NOMO-1 treated with DMSO at 0.1 percent for 48 hours (cell line): ENCODE measurements at regions not wholly inside any gene's neighbourhood (a gene's known extent, or its start where the extent isn't known, plus 50 kb on each side); places are given as distances from the start of the nearest gene placed in this dataset.
"Not testable (repeated sequence)": the region's sequence is repeated elsewhere in the genome, so short reads cannot be mapped to it uniquely, and the experiment has no call there.

Experiments used
- DNase-seq: peaks from one replicate; lab custom pipeline; 2025; ENCODE audit not compliant: unreplicated experiment; lab: John Stamatoyannopoulos, UW

GRCh38 chr2:16182841-16183240 is 242.5 kb downstream of the MYCN start:
- DNase-seq = no peak

DNA sequence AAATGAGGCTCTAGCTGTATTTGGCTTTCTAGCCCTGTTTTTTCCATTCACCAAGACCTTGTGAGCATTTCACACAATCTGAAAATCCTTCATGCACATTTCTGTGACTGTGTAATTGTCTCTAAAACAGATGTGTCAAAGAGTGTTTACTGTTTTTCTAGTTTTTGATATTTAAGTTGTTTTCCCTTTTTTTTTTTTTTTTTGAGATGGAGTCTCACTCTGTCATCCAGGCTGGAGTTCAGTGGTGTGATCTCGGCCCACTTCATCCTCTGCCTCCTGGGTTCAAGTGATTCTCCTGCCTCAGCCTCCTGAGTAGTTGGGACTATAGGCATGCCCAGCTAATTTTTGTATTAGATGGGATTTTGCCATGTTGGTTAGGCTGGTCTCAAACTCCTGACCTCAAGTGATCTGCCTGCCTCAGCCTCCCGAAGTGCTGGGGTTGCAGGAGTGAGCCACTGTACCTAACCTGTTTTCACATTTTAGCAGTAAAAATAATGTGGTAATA is 242.0 kb downstream of the MYCN start:
- DNase-seq = not testable (repeated sequence)

DNA sequence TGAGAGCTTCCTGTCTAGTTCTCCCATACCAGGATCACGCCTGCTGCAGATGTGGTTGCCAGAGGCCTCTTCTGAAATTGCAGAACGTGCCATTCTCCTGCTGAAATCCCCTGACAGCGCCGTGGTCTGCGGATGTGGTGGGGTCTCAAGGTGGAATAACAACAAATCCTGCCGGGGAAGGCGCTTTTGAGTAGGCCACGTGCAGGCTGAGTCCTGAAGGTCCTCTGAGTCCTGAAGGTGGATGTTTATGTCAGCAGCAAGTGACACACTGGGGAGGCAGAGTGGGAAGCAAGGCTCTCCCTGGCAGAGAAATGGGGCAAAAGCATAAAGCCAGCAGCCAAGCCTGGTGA is 241.4 kb downstream of the MYCN start:
- DNase-seq = no peak

- DNase-seq = no peak
Observed at GRCh38 chr2:16181062-16181740, 240.9 kb downstream of the MYCN start.

DNA sequence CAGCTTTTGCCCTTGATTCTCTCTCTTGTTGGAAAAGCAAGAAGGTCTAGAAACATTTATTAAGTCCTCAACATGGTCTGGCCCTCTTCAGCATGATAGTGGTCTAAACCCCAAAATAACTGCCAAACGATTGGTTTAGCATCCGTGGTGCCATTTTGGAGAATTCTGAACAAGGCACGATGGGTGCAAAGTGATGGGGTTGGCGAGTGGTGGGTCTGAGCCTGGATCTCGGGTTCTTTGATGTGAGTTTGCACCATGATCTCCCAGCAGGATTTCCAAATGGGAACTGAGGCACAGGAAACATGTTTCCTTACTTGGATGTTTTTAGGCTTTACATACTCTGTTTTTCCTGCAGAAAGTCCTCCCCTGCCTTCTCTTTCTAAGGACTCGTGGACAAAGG is 240.3 kb downstream of the MYCN start:
- no peak for DNase-seq

GRCh38 chr2:16179701-16180416 is 239.5 kb downstream of the MYCN start:
- no peak for DNase-seq

DNA sequence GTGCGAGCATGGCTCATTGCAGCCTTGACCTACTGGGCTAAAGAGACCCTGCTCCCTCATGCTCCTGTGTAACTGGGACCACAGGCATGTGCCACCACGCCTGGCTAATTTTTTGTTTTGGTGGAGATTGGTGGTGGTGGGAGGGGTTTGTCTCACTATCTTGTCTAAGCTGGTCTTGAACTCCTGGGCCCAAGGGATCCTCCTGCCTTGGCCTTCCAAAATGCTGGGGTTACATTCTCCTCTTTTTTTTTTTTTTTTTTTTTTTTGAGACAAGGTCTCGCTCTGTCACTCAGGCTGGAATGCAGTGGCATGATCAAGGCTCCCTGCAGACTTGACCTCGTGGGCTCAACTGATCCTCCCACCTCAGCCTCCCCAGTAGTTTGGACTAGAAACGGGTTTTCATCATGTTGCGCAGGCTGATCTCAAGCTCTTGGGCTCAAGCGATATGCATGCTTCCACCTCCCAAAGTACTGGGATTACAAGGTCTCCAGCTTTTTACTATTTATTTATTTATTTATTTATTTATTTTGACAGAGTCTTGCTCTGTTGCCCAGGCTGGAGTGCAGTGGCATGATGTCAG is 238.3 kb downstream of the MYCN start:
- DNase-seq = no peak

DNA sequence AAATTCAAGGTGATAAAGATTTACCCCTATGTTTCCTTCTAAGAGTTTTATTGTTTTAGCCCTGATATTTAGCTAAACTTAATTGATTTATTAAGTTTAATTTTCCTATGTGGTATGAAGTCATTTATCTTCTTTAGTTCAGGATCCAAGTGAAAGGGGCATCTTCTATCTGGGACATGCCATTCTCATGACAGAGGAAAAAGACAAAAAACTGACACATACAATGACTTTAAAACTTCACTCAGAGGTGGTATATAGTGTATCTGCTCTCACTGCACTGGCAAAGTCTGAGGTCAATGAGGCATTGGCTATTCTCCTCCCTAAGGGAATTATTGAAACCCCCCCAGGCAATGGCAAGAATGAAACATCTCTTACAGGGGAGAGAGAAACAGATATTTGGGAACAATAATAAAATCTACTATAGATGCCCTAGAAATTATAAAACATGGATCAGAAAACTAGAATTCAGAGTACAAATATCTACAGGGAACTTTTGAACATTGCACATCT is 237.4 kb downstream of the MYCN start:
- DNase-seq = no peak

DNA sequence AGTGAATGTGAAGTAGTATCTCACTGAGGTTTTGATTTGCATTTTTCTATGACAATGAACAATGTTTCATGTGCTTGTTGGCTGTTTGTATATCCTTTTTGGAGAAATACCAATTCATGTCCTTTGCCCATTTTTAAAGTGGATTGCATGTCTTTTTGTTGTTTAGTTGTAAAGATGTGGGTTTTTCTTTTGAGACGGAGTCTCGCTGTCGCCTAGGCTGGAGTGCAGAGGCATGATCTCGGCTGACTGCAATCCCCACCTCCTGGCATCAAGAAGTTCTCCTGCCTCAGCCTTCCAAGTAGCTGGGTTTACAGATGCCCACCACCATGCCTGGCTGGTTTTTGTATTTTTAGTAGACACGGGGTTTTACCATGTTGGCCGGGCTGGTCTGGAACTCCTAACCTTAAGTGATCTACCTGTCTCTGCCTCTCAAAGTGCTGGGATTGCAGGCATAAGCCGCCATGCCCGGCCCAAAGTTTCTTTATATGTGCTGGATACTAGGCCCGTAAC is 236.7 kb downstream of the MYCN start:
- DNase-seq = no peak

- DNase-seq = no peak
Observed at GRCh38 chr2:16175247-16175825, 235.0 kb downstream of the MYCN start.

GRCh38 chr2:16174693-16175045 is 234.3 kb downstream of the MYCN start:
- DNase-seq = no peak

- no peak for DNase-seq
Observed at GRCh38 chr2:16173893-16174692, 233.7 kb downstream of the MYCN start.

- DNase-seq = no peak
Observed at GRCh38 chr2:16172324-16173175, 232.2 kb downstream of the MYCN start.

GRCh38 chr2:16171425-16171920 is 231.1 kb downstream of the MYCN start:
- DNase-seq = no peak

DNA sequence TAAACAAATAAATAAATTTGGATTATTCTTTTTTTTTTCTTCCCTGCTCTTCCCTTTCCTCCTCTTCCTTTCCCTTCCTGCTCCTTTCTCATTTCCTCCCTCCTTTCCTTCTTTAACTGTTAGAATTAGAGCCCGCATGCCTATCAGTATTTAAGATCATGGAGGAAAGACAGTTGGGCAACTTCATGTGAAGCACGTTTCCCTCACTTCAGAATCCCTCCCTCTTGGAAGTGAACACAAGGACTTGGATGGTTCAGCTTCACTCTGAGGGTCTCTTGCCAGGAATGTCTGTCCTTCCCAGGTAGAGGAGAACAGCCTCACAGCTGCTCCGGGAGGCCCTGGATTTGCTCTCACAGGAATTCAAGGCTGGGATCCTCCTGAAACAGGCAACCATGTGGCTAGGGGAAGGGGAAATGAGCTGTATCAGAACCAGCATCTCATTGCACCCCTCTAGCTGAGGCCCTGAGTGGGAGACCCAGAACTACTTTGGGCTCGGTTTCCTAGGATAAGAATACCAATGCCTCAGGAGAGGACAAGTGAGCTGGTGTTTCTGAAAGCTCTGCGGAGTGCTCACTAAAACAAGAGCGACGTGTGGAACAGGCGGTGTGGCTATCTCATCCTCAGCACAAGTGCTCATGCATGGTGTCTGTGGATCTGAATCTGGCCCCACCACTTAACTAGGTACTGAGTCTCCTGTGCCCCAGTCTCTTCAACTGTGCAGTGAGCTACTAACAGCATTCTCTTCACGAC is 230.5 kb downstream of the MYCN start:
- DNase-seq = no peak

DNA sequence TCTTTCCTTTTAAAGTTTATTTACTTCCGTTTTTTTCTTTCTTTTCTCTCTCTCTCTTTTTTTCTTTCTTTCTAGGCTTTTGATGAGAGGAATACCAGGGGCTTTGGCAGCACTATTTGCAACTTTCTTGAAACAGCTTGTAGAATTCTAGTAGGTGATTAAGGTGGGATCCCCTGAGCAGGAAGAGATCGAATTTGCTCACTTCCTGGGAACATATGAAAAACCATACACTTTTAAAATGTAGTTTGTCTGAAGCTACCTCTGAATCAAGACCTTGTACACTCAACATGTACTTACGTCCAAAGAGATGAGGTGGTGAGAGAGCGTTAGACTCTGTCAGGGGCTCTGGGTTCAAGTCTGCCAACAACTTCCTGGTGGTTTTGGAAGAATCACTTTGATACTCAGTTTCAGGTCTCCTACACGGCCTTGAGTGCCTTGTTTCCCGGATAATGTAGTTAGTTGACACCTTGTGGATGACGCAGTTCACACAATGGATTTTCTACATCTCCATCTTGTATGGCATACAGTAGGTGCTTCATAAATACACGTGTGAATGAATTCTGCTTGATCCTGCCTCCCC is 229.1 kb downstream of the MYCN start:
- no peak for DNase-seq

DNA sequence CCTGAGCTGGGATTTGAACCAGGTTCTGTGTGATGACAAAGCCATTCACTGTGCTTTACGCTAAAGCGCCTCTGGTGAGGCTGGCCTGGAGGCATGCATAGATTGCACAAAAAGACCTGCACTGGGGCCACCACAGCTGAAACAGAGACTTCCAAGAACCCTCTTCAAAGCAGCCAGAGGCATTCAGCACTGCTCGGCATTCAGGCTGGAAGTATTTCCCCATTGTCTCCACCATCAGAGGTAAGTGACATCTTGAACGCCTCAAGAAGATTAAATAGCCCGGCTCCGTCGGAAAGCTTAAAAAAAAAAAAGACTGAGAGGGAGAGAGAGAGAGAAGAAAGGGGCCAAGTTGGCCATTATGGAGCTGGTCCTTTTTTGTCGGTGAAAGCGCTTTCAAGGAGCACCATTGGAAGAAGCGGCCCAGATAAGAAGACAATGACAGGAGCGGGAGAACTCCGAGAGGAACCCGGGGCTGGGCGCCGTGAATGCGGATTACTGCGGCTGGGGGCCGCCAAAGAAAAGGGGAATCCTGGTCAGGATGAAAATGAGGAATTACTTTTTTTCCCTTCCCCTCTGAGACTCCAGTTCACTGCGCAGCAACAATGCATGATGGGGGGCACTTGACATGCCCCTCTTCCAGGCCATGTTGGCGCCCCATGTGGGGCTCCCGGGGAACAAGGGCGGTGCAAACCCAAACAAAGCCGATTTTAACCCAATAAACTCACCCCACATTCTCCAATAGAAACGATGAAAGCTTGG is 228.3 kb downstream of the MYCN start:
- DNase-seq = no peak

GRCh38 chr2:16167870-16168426 is 227.6 kb downstream of the MYCN start:
- DNase-seq = no peak
